DOHH2 (cell line): ENCODE measurements at regions not wholly inside any gene's neighbourhood (a gene's known extent, or its start where the extent isn't known, plus 50 kb on each side); places are given as distances from the start of the nearest gene placed in this dataset.

Experiments used
- H3F3A ChIP-seq: fragments of 200-600 bp; sonication (generic), shearing (Covaris generic); 2 replicates; pipeline ENCODE4 v1.6.0; 2016; ENCODE audit warnings: antibody characterized with exemption, mild to moderate bottlenecking; ENCODE audit not compliant: control insufficient read depth, insufficient read depth
- H3K27ac ChIP-seq: fragments of 200-600 bp; sonication (generic); 2 replicates; pipeline ENCODE4 v1.5.1; 2014; ENCODE audit warnings: low read depth, mild to moderate bottlenecking, low read length, moderate library complexity
- H3K27me3 ChIP-seq: fragments of 200-600 bp; sonication (generic); 2 replicates; pipeline ENCODE4 v1.6.1; 2014; ENCODE audit warnings: mild to moderate bottlenecking, low read length, mixed read lengths; ENCODE audit not compliant: control insufficient read depth
- H3K36me3 ChIP-seq: fragments of 200-600 bp; sonication (generic); 2 replicates; pipeline ENCODE4 v1.6.1; 2014; ENCODE audit warnings: mild to moderate bottlenecking, low read length, moderate library complexity, mixed read lengths; ENCODE audit not compliant: control insufficient read depth
- H3K4me1 ChIP-seq: fragments of 200-600 bp; sonication (generic); 2 replicates; pipeline ENCODE4 v1.6.1; 2014; ENCODE audit warnings: mild to moderate bottlenecking, low read length, mixed read lengths; ENCODE audit not compliant: control insufficient read depth
- H3K4me2 ChIP-seq: fragments of 200-600 bp; sonication (generic); 2 replicates; pipeline ENCODE4 v1.6.0; 2014; ENCODE audit warnings: mild to moderate bottlenecking, low read length, moderate library complexity
- H3K4me3 ChIP-seq: fragments of 200-600 bp; sonication (generic); 2 replicates; pipeline ENCODE4 v1.5.1; 2014; ENCODE audit warnings: mild to moderate bottlenecking, low read length, mixed read lengths
- H3K79me2 ChIP-seq: fragments of 200-600 bp; sonication (generic); 2 replicates; pipeline ENCODE4 v1.6.1; 2014; ENCODE audit warnings: mild to moderate bottlenecking, low read length, mixed read lengths; ENCODE audit not compliant: control insufficient read depth
- H3K9me2 ChIP-seq: fragments of 200-600 bp; sonication (generic); replicated peaks from 2 replicates; pipeline ENCODE4 v1.6.1; 2014; ENCODE audit warnings: mild to moderate bottlenecking, low read length, mixed read lengths; ENCODE audit not compliant: control insufficient read depth
- H3K9me3 ChIP-seq: fragments of 200-600 bp; sonication (generic); 2 replicates; pipeline ENCODE4 v1.6.1; 2014; ENCODE audit warnings: antibody characterized with exemption, low read length, mixed read lengths; ENCODE audit not compliant: control insufficient read depth, insufficient read depth
- H4K20me1 ChIP-seq: fragments of 200-600 bp; sonication (generic); 2 replicates; pipeline ENCODE4 v1.6.0; 2014; ENCODE audit warnings: low read depth, mild to moderate bottlenecking, antibody characterized with exemption, low read length, moderate library complexity; ENCODE audit not compliant: control insufficient read depth, insufficient read depth
- CTCF ChIP-seq: fragments of 200-600 bp; sonication (generic); IDR thresholded peaks from one replicate; pipeline ENCODE4 v1.5.1; 2014; ENCODE audit warnings: antibody characterized with exemption, mild to moderate bottlenecking, low read depth, low read length; ENCODE audit not compliant: poor library complexity, severe bottlenecking
- EZH2phosphoT487 ChIP-seq: fragments of 200-600 bp; sonication (generic); IDR thresholded peaks from 2 replicates; pipeline ENCODE4 v1.6.1; 2017; ENCODE audit warnings: borderline replicate concordance, mild to moderate bottlenecking, antibody characterized with exemption, low read length, moderate library complexity, mixed read lengths

GRCh38 chr6:9204171-9204570, 768.8 kb upstream of the SLC35B3 start:
- Histone ChIP-seq H3K4me1 (no peaks in the 10 kb centered on the region), H3K9me3 (no peaks in the 10 kb centered on the region), H3K4me2 (no peak overlapping the region), H4K20me1 (no peaks in the 10 kb centered on the region), H3K36me3 (no peaks in the 10 kb centered on the region), H3K9me2 (no peaks in the 10 kb centered on the region), H3K27ac (no peak overlapping the region), H3K79me2 (no peaks in the 10 kb centered on the region), H3K27me3 (no peaks in the 10 kb centered on the region), H3F3A (no peaks in the 10 kb centered on the region), H3K4me3 (no peak overlapping the region)
- no peak for TF ChIP-seq CTCF
- no peak for TF ChIP-seq EZH2phosphoT487

- H3K79me2 ChIP-seq, result no peaks in the 10 kb centered on the region
- H3K36me3 ChIP-seq, result no peaks in the 10 kb centered on the region
- no peak overlapping the region for H3K4me3 ChIP-seq
- no peaks in the 10 kb centered on the region for H4K20me1 ChIP-seq
- no peaks in the 10 kb centered on the region for H3K27me3 ChIP-seq
- TF ChIP-seq EZH2phosphoT487 (no peak), CTCF (no peak)
- H3F3A ChIP-seq, result no peaks in the 10 kb centered on the region
- no peaks in the 10 kb centered on the region for H3K9me2 ChIP-seq
- H3K4me1 ChIP-seq, result no peaks in the 10 kb centered on the region
- H3K4me2 ChIP-seq, result no peak overlapping the region
- H3K27ac ChIP-seq, result no peak overlapping the region
- no peaks in the 10 kb centered on the region for H3K9me3 ChIP-seq
Observed at GRCh38 chr6:9200712-9201111, 765.4 kb upstream of the SLC35B3 start.

- Histone ChIP-seq H3K4me2 (no peak overlapping the region), H3K4me3 (no peak overlapping the region), H4K20me1 (no peaks in the 10 kb centered on the region), H3K27ac (no peak overlapping the region), H3F3A (no peaks in the 10 kb centered on the region), H3K36me3 (no peaks in the 10 kb centered on the region), H3K9me3 (no peaks in the 10 kb centered on the region), H3K79me2 (no peaks in the 10 kb centered on the region), H3K27me3 (no peaks in the 10 kb centered on the region), H3K9me2 (no peaks in the 10 kb centered on the region), H3K4me1 (no peaks in the 10 kb centered on the region)
- no peak for TF ChIP-seq EZH2phosphoT487
- no peak for TF ChIP-seq CTCF
Observed at GRCh38 chr6:9197726-9198125, 762.4 kb upstream of the SLC35B3 start.

- H3F3A ChIP-seq, result no peaks in the 10 kb centered on the region
- H3K4me3 ChIP-seq, result no peak overlapping the region
- TF ChIP-seq EZH2phosphoT487 (no peak), CTCF (no peak)
- no peaks in the 10 kb centered on the region for H4K20me1 ChIP-seq
- H3K9me3 ChIP-seq, result no peaks in the 10 kb centered on the region
- H3K27me3 ChIP-seq, result no peaks in the 10 kb centered on the region
- no peaks in the 10 kb centered on the region for H3K9me2 ChIP-seq
- H3K4me2 ChIP-seq, result no peak overlapping the region
- H3K4me1 ChIP-seq, result no peaks in the 10 kb centered on the region
- H3K36me3 ChIP-seq, result no peaks in the 10 kb centered on the region
- H3K79me2 ChIP-seq, result no peaks in the 10 kb centered on the region
- no peak overlapping the region for H3K27ac ChIP-seq
Observed at GRCh38 chr6:9195322-9195721, 760.0 kb upstream of the SLC35B3 start.
